ENCODE measurements at regions not wholly inside any gene's neighbourhood (a gene's known extent, or its start where the extent isn't known, plus 50 kb on each side); places are given as distances from the start of the nearest gene placed in this dataset.

DNA sequence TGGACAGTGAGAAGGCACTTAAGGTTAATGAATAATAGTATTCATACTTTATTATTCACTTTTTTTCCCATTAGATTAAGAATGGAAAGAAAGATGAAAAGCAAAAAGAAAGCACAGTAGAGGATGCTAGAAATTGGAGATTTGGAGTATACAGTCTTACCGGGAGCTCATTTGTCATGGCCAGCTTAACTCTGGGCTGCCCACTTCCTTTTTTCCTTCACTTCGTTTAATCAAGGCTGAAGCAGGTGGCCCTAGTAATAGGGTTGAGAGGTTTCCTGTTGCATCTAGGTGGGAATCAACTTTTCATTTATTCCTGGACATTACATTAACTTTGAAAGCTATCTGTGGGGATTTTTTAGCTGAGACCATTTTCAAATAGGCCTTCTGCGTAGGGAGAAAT is 57.0 kb upstream of the MEGF10 start:
- TF ChIP-seq ZNF274 (IDR thresholded peaks at IDR 0.05; ENCODE audit: low read depth, low read length) (no peak), YY1 (IDR thresholded peaks at IDR 0.05; ENCODE audit: insufficient read depth, insufficient read length) (no peak)

Measured in NT2/D1 (cell line).